MCF 10A (cell line): ENCODE measurements at regions not wholly inside any gene's neighbourhood (a gene's known extent, or its start where the extent isn't known, plus 50 kb on each side); places are given as distances from the start of the nearest gene placed in this dataset.

Source experiments
- BruUV-seq: library from RNA; stranded (reverse); fragments of 400-500 nt; replicated peaks from 2 replicates; lab custom pipeline; 2021; lab: Mats Ljungman, UMichigan
- CTCF ChIA-PET: fragments of 300-600 bp; sonication (Branson Sonifier 250); formaldehyde crosslinking; extraction: SDS; loops from one replicate; lab custom pipeline; 2021; ENCODE audit warnings: antibody characterized with exemption, inconsistent platforms; lab: Yijun Ruan, JAX
- POLR2A ChIA-PET: fragments of 300-600, 350-650 bp; sonication (Branson Sonifier 250); formaldehyde crosslinking; extraction: SDS; loops from one replicate; lab custom pipeline; 2020; ENCODE audit warnings: antibody characterized with exemption, inconsistent platforms; lab: Yijun Ruan, JAX
- DNase-seq: peaks from one replicate; pipeline ENCODE4 v3.0.0-alpha.2; 2018; ENCODE audit not compliant: unreplicated experiment
- H3K27ac Mint-ChIP-seq: one replicate; pipeline ENCODE4 v1.8.0; 2022; ENCODE audit warnings: mild to moderate bottlenecking, low read depth, mixed read lengths; ENCODE audit not compliant: unreplicated experiment
- H3K27me3 Mint-ChIP-seq: one replicate; pipeline ENCODE4 v1.8.0; 2022; ENCODE audit warnings: mixed read lengths; ENCODE audit not compliant: insufficient read depth, unreplicated experiment
- H3K36me3 Mint-ChIP-seq: one replicate; pipeline ENCODE4 v1.8.0; 2022; ENCODE audit warnings: mild to moderate bottlenecking, moderate library complexity, mixed read lengths; ENCODE audit not compliant: insufficient read depth, unreplicated experiment
- H3K4me1 Mint-ChIP-seq: one replicate; pipeline ENCODE4 v1.8.0; 2022; ENCODE audit warnings: mixed read lengths; ENCODE audit not compliant: insufficient read depth, unreplicated experiment
- H3K4me3 Mint-ChIP-seq: one replicate; pipeline ENCODE4 v1.8.0; 2022; ENCODE audit warnings: mild to moderate bottlenecking, moderate library complexity, mixed read lengths; ENCODE audit not compliant: unreplicated experiment
- H3K9me3 Mint-ChIP-seq: one replicate; pipeline ENCODE4 v1.8.0; 2022; ENCODE audit warnings: mixed read lengths; ENCODE audit not compliant: unreplicated experiment
- intact Hi-C: fragments of 100-400 bp; cut with micrococcal nuclease; formaldehyde crosslinking; loops from 2 replicates; pipeline ENCODE4 v1.14.1; 2022
- TF ChIP-seq, protein P1 (sequence below): fragments of 200-600 bp; IDR thresholded peaks from one replicate; pipeline ENCODE4 v1.8.0; 2022; ENCODE audit warnings: antibody characterized with exemption, mild to moderate bottlenecking; ENCODE audit not compliant: unreplicated experiment

DNA sequence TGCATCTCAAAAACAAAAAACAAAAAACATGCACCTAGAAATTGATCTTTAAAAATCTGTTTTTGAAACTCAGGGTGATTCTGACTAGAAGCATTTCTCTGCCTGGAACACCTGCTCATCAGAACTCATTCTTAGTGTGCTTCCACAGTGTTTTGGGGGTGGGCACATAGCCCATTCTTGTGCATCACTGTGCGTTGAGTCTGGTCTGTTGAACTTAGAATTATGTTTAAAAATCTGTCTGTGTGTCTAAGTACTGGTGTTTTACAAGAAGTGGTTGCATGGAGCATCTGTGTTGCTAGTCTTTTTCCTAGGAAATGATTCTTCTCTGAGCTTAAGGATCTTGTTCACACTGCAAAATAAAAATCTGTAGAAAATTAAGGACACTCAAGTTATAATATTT, 264.5 kb downstream of the SOX4 start:
- Mint-ChIP-seq H3K4me3 (no peak overlapping the region), H3K4me1 (peaks cover 13% of the 10 kb centered on the region), H3K36me3 (no peaks in the 10 kb centered on the region), H3K27me3 (no peaks in the 10 kb centered on the region), H3K27ac (no peak overlapping the region), H3K9me3 (no peaks in the 10 kb centered on the region)
- ChIA-PET POLR2A (interaction anchor here (1.2 to 2.0 kb wide), 2 partner anchors 11 to 1023 kb away, joined by 3 to 15 read pairs; no protein-coding TSS in a partner anchor), CTCF (interaction anchor here (0.6 to 0.9 kb wide), 4 partner anchors 14 to 613 kb away, joined by 3 to 5 read pairs (median 3); no protein-coding TSS in a partner anchor)
- TF ChIP-seq, protein P1, sequence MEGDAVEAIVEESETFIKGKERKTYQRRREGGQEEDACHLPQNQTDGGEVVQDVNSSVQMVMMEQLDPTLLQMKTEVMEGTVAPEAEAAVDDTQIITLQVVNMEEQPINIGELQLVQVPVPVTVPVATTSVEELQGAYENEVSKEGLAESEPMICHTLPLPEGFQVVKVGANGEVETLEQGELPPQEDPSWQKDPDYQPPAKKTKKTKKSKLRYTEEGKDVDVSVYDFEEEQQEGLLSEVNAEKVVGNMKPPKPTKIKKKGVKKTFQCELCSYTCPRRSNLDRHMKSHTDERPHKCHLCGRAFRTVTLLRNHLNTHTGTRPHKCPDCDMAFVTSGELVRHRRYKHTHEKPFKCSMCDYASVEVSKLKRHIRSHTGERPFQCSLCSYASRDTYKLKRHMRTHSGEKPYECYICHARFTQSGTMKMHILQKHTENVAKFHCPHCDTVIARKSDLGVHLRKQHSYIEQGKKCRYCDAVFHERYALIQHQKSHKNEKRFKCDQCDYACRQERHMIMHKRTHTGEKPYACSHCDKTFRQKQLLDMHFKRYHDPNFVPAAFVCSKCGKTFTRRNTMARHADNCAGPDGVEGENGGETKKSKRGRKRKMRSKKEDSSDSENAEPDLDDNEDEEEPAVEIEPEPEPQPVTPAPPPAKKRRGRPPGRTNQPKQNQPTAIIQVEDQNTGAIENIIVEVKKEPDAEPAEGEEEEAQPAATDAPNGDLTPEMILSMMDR = no peak
- BruUV-seq = no TSS peak
- intact Hi-C loops = loop anchor here (5.0 kb wide), 1 partner anchor 116 kb away; no protein-coding TSS in a partner anchor
- DNase-seq = no peak

DNA sequence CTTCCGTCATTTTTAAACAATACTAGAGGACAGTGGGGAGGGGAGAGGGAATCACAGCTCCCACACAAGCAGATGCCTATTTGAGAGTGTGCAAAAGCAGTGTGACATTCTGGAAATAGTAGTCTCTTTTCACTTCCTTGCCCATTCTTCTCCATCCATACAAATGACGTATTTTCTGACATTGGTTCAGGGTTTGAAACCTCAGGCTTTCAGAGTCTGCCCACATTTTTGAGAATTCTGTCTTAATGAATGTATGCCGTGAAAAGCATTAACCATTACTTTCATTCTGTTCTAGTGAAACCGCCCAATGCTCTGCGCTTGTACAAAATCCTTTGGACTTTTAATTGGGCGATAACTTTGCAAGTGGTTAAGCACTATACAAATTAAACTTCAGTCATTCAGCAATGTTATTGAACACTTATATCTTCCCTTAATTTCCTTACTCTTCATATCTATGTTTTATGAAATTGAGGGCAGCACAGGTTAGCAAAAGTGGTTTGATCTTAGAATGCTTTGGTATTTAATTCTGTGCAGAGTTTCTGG, 265.7 kb downstream of the SOX4 start:
- CTCF ChIA-PET = no interaction called here
- no peaks in the 10 kb centered on the region for H3K9me3 Mint-ChIP-seq
- no TSS peak for BruUV-seq
- H3K27me3 Mint-ChIP-seq = no peaks in the 10 kb centered on the region
- POLR2A ChIA-PET = interaction anchor here (1.1 kb wide), 1 partner anchor 26 kb away, joined by 6 read pairs; no protein-coding TSS in a partner anchor
- H3K4me1 Mint-ChIP-seq = peaks cover 13% of the 10 kb centered on the region
- H3K4me3 Mint-ChIP-seq = no peak overlapping the region
- no peaks in the 10 kb centered on the region for H3K36me3 Mint-ChIP-seq
- DNase-seq = no peak
- intact Hi-C loops = loop anchor here (5.0 kb wide), 1 partner anchor 117 kb away; no protein-coding TSS in a partner anchor
- TF ChIP-seq, protein P1 = no peak
- H3K27ac Mint-ChIP-seq = no peak overlapping the region

DNA sequence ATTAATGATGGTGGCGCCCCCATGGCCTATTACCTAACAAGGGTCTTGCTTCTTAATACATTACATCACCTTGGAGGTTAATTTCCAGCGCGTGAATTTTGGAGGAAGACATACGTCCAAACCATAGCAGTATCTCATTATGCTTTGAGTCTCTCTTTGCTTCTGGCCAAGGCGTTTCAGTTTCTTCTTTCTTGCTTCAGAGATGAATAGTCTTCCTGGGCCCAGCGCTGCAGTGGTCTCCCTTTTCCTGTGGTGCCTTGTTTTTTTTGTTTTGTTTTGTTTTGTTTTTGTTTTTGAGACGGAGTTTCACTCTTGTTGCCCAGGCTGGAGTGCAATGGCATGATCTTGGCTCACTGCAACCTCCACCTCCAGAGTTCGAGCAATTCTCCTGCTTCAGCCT, 268.4 kb downstream of the SOX4 start:
- Mint-ChIP-seq H3K36me3 (no peaks in the 10 kb centered on the region), H3K9me3 (no peaks in the 10 kb centered on the region), H3K4me1 (no peaks in the 10 kb centered on the region), H3K4me3 (no peak overlapping the region), H3K27ac (no peak overlapping the region), H3K27me3 (no peaks in the 10 kb centered on the region)
- TF ChIP-seq, protein P1 = no peak
- POLR2A ChIA-PET = interaction anchor here (1.3 kb wide), 1 partner anchor 23 kb away, joined by 6 read pairs; no protein-coding TSS in a partner anchor
- no peak for DNase-seq
- intact Hi-C loops = no loop called here
- no TSS peak for BruUV-seq
- CTCF ChIA-PET = interaction anchor here (0.6 kb wide), 1 partner anchor 266 kb away, joined by 3 read pairs; no protein-coding TSS in a partner anchor

DNA sequence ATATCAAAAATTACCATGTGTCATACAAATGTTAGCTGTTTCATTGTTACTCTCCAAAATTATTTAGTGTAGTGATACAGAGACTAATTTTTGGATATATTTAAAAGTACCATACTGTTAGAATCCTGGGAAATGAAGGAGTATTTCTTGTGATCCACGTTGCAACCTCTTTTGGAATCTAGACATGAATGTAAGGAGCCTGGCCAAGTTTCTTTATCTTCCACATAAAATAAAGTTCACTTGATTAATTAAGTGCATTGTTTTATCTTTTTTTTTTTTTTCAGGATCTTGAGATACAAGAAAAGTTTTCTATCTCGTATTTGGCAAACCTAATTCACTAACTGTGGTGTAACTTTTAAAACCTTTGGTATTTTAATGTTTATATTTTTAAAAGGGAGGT, 270.7 kb downstream of the SOX4 start:
- intact Hi-C loops = no loop called here
- Mint-ChIP-seq H3K4me1 (peaks cover 3% of the 10 kb centered on the region), H3K27ac (no peak overlapping the region), H3K4me3 (no peak overlapping the region), H3K9me3 (no peaks in the 10 kb centered on the region), H3K36me3 (no peaks in the 10 kb centered on the region), H3K27me3 (no peaks in the 10 kb centered on the region)
- no TSS peak for BruUV-seq
- POLR2A ChIA-PET = interaction anchor here (0.6 to 0.7 kb wide), 2 partner anchors 37 to 171 kb away, joined by 3 read pairs; no protein-coding TSS in a partner anchor
- DNase-seq = no peak
- TF ChIP-seq, protein P1 = no peak
- CTCF ChIA-PET = no interaction called here
